ENCODE measurements at regions not wholly inside any gene's neighbourhood (a gene's known extent, or its start where the extent isn't known, plus 50 kb on each side); places are given as distances from the start of the nearest gene placed in this dataset.

DNA sequence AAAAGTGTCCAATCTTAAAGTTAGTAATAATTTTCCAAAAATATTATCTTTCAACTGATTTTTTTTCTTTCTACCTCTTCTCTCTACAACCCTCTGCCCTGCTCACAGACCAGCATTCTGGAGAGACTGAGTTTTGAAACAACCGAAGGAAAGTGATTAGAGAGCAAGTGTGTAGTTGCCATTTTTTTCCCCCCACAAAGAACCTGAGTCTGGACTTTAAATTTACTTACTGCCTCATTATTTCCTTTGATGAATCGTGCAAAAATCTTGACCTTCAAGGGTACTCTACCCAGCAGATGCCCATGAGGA is 63.4 kb upstream of the NEUROD1 start:
- TF ChIP-seq, protein P1, sequence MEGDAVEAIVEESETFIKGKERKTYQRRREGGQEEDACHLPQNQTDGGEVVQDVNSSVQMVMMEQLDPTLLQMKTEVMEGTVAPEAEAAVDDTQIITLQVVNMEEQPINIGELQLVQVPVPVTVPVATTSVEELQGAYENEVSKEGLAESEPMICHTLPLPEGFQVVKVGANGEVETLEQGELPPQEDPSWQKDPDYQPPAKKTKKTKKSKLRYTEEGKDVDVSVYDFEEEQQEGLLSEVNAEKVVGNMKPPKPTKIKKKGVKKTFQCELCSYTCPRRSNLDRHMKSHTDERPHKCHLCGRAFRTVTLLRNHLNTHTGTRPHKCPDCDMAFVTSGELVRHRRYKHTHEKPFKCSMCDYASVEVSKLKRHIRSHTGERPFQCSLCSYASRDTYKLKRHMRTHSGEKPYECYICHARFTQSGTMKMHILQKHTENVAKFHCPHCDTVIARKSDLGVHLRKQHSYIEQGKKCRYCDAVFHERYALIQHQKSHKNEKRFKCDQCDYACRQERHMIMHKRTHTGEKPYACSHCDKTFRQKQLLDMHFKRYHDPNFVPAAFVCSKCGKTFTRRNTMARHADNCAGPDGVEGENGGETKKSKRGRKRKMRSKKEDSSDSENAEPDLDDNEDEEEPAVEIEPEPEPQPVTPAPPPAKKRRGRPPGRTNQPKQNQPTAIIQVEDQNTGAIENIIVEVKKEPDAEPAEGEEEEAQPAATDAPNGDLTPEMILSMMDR (IDR thresholded peaks at IDR 0.05; ENCODE audit: unreplicated experiment): no peak
- no peak overlapping the region for H3K27ac Mint-ChIP-seq
- no peak for DNase-seq (ENCODE audit: low spot score, unreplicated experiment)
- peaks cover 7% of the 10 kb centered on the region for H3K9me3 Mint-ChIP-seq (ENCODE audit: low read depth)
- H3K36me3 Mint-ChIP-seq (ENCODE audit: insufficient read depth): no peaks in the 10 kb centered on the region
- peaks cover 9% of the 10 kb centered on the region for H3K4me1 Mint-ChIP-seq (ENCODE audit: low read depth)
- no peaks in the 10 kb centered on the region for H3K27me3 Mint-ChIP-seq
- H3K4me3 Mint-ChIP-seq (ENCODE audit: low read depth): no peak overlapping the region

DNA sequence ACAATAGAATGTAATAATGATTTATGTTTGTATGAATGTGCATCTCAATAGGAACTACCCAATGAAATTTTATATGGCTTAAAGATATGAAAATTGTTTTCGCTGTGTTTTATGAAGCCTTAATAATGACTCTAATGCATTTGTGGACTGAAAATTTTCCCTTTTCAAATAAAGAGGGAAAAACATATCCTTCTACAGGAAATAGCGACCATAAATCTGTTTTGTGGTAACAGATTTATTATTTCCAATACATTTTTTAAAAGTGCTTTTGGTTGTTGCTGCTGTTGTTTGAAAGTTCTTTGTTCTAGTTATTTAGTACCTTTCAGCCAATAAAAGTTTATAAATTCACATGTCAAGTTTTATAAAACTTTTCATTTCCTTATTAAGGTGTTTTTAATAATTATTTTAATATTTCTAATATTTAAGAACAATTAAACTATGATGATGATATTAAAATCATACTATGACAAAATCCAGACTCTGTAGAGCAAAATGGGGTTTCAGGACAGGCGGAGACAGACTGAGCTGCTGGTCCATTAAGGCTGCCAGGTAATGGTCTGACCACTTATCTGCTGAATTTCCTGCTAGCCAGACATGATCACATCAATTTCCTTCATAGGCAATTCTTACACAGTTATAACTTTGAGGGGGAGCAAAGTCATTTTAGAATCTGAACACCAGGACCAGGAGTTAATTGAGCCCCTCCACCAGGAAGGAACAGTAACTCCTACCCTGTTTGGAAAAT is 65.7 kb upstream of the NEUROD1 start:
- H3K27ac Mint-ChIP-seq: no peak overlapping the region
- H3K9me3 Mint-ChIP-seq (ENCODE audit: low read depth): peaks cover 13% of the 10 kb centered on the region
- H3K4me1 Mint-ChIP-seq (ENCODE audit: low read depth): peaks cover 9% of the 10 kb centered on the region
- DNase-seq (ENCODE audit: low spot score, unreplicated experiment): no peak
- H3K27me3 Mint-ChIP-seq: no peaks in the 10 kb centered on the region
- H3K4me3 Mint-ChIP-seq (ENCODE audit: low read depth): no peak overlapping the region
- TF ChIP-seq, protein P1 (IDR thresholded peaks at IDR 0.05; ENCODE audit: unreplicated experiment): no peak
- H3K36me3 Mint-ChIP-seq (ENCODE audit: insufficient read depth): no peaks in the 10 kb centered on the region

DNA sequence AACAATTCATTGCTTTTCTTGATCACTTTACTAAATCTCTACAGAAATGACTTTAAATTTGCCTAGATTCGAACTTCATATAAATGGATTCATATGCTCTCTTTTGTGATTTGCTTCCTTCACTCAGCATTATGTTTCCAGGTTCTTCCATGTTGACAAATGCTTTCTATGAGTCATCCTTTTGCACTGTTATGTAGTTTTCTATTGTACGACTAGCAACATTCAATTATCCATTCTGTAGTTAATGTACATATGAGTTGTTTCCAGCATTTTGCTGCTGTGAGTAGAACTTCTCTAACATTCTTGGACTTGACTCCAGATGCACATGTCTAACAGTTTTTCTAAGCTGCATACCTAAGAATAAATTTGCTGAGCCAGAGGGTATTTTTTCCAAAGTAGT is 66.5 kb upstream of the NEUROD1 start:
- Mint-ChIP-seq H3K36me3 (ENCODE audit: insufficient read depth) (no peaks in the 10 kb centered on the region), H3K4me3 (ENCODE audit: low read depth) (no peak overlapping the region), H3K4me1 (ENCODE audit: low read depth) (peaks cover 9% of the 10 kb centered on the region), H3K27ac (no peak overlapping the region), H3K27me3 (no peaks in the 10 kb centered on the region), H3K9me3 (ENCODE audit: low read depth) (peaks cover 14% of the 10 kb centered on the region)
- DNase-seq (ENCODE audit: low spot score, unreplicated experiment): no peak
- TF ChIP-seq, protein P1 (IDR thresholded peaks at IDR 0.05; ENCODE audit: unreplicated experiment): no peak

GRCh38 chr2:181750305-181750704 is 70.0 kb upstream of the NEUROD1 start:
- Mint-ChIP-seq H3K27ac (no peak overlapping the region), H3K9me3 (ENCODE audit: low read depth) (peaks cover 14% of the 10 kb centered on the region), H3K4me3 (ENCODE audit: low read depth) (no peak overlapping the region), H3K36me3 (ENCODE audit: insufficient read depth) (no peaks in the 10 kb centered on the region), H3K27me3 (no peaks in the 10 kb centered on the region), H3K4me1 (ENCODE audit: low read depth) (peaks cover 20% of the 10 kb centered on the region)
- no peak for DNase-seq (ENCODE audit: low spot score, unreplicated experiment)
- TF ChIP-seq, protein P1 (IDR thresholded peaks at IDR 0.05; ENCODE audit: unreplicated experiment): no peak

DNA sequence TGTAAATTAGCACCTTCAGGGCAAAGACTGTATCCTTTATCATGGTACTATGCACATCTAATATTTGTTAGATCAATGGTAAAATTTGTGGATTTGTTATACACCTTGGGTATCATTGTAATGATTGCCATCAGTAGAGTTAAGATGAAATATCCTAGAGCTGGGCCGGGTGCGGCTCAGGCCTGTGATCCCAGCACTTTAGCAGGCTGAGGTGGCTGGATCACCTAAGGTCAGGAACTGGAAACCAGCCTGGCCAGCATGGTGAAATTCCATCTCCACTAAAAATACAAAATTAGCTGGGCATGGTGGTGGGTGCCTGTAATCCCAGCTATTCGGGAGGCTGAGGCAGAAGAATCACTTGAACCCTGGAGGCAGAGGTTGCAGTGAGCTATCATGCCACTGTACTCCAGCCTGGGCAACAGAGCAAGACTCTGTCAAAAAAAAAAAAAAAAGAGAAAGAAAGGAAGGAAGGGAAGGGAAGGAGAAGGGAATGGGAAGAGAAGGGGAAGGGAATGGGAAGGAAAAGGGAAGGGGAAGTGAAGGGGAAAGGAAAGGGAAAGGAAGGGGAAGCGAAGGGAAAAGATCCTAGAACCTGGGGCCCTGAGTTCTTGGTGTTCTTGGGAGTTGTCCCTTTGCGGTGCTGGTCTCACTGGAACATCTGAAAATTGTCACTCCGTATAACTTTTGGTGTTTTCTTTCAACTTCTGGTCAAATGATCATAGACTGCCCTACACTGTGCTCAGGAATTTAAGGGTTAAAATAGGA is 71.1 kb upstream of the NEUROD1 start:
- peaks cover 20% of the 10 kb centered on the region for H3K4me1 Mint-ChIP-seq (ENCODE audit: low read depth)
- no peaks in the 10 kb centered on the region for H3K27me3 Mint-ChIP-seq

More for the DNA sequence above, 71.1 kb upstream of the NEUROD1 start:
- TF ChIP-seq, protein P1 (IDR thresholded peaks at IDR 0.05; ENCODE audit: unreplicated experiment): no peak
- DNase-seq (ENCODE audit: low spot score, unreplicated experiment): no peak
- peaks cover 14% of the 10 kb centered on the region for H3K9me3 Mint-ChIP-seq (ENCODE audit: low read depth)
- H3K36me3 Mint-ChIP-seq (ENCODE audit: insufficient read depth): no peaks in the 10 kb centered on the region
- no peak overlapping the region for H3K27ac Mint-ChIP-seq
- H3K4me3 Mint-ChIP-seq (ENCODE audit: low read depth): no peak overlapping the region

Measured in progenitor cell of endocrine pancreas (in vitro differentiated cells).